GM18858 (cell line): ENCODE measurements at regions not wholly inside any gene's neighbourhood (a gene's known extent, or its start where the extent isn't known, plus 50 kb on each side); places are given as distances from the start of the nearest gene placed in this dataset.

ENCODE experiments used
- ATAC-seq: cut with Tn5 transposase; IDR thresholded peaks from one replicate; pipeline ENCODE4 v1.9.1; 2021; ENCODE audit not compliant: unreplicated experiment

DNA sequence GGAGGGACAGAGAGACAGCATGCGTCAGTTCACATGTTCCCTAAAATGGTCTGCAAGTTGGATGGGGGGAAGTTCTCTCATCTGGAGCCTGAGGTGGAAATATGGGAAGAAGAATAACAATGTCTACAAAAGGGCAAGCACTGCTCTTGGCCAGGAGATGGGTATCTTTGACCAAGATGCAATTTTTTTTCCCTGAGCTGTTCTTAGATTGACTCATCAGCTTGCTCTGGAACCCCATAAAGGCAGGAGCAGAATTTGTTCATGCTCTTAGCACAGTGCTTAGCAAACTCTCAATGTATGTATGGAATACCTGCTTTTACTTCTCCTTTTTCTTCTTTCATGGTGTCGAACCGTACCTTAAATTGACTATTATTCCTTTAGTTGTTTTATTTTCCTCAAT is 90.5 kb upstream of the ZNF827 start:
- peak; percentile 58 for ATAC-seq

DNA sequence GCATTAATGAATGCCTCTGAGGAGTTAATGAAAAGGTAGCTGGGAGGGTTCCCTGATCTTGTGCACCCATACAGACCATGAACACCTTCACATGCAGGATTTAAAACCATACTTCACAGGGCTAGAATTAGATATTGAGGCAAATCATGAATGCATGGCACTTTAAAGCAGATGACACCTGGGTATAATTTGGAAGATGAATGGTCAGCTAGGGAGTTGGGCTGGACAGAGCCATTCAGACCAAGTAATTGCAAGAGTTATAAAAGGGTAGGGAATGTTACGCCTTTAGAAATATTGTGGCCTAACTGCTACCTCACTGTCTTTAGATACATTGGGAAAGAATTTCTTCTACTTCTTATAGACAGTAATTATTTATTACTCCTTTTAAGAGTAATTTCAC is 89.1 kb upstream of the ZNF827 start:
- no peak for ATAC-seq

DNA sequence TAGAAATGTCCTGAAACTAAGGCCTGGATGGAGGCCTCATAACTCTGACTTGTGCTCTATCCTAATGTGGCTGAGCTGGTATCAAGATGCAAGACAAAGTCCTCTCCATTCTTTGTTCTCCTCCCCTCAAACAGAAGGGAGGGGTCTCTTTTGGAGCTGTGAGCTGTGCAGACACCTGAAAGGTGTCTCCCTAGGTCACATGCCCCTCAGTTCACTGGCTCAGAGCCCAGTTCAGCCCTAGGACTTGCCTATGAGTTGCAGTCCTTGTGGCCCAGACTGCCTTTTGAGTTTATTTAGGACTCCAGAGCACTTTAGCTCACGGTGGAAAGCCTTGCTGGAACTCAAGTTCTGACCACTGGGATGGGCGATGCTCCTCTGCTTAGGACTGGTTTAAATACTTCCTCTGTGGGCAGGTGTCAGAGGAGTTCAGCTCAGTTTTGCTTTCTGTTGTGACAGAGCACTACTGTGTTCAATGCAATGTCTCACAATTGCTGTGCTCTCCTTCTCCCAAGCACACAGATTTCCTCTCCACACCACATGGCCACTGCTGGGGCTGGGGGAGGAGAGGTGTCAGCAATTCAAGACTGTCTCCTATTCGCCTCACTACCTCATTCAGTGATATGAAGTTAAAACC is 84.8 kb upstream of the ZNF827 start:
- peak; percentile 94 for ATAC-seq

DNA sequence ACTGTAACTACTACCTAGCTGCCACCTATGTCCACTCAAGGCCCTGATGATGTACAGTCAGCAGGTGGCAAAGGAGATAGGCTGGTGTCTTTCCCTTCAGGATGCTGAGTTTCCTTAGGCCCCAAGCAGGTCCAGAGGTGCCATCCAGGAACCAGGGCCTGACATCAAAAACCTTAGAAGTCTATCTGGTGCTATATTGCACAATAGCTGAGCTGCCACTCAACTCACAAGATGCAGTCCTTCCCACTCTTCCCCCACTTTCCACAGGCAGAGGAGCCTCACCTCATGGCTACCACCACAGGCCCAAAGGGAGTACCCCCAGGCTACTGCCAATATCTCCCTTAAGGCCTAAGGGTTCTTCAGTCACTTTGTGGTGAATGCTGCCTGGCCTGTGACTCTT is 83.9 kb upstream of the ZNF827 start:
- ATAC-seq: no peak

DNA sequence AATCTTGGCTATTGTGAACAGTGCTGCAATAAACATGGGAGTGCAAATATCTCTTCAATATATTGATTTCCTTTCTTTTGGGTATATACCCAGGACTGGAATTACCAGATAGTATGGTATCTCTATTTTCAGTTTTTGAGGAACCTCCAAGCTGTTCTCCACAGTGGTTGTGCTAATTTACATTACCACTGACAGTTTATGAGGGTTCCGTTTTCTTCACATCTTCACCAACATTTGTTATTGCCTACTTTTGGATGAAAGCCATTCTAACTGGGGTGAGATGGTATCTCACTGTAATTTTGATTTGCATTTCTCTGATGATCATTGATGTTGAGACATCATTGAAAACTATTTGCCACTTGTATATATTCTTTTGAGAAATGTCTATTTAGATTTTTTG is 79.6 kb upstream of the ZNF827 start:
- no peak for ATAC-seq

DNA sequence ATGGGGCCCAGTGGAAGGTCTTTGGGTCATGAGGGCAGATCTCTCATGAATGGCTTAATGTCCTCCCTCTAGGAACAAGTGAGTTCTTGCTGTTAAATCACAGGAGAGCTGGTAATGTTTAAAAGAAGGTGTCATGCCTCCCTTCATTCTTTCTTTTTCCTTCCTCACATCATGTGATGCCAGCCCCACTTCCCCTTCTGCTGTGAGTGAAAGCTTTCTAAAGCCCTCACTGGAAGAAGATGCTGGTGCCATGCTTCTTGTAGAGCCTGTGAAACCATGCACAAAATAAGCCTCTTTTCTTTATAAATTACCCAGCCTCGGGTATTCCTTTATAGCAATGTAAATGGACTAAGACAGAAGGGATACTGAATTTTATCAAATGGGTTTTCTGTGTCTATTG is 66.1 kb upstream of the ZNF827 start:
- no peak for ATAC-seq

DNA sequence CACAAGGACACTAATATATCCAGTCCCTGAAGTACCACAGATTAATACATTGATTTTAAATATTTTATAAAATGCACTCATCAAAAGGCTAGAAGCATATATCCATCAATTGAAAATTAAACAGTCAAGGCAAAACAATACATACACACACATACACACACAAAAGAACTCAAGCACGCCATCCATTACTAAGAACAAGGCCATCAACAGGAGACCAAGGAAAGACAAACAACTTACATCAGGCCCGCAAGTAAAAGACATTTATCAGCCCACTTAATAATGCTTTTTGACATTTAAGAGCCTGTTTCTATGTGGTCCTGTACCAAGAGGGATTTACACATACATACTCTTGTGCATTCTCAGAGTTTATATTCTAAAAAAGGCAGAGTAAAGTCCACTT is 50.0 kb upstream of the ZNF827 start:
- ATAC-seq: no peak
